Stimulated activated CD4-positive, alpha-beta T cell treated with anti-CD3 and anti-CD28 coated beads, Interleukin-2, amount 100 ng/mL, for 24 hours (primary cell): ENCODE measurements at regions not wholly inside any gene's neighbourhood (a gene's known extent, or its start where the extent isn't known, plus 50 kb on each side); places are given as distances from the start of the nearest gene placed in this dataset.
"Not testable (repeated sequence)": the region's sequence is repeated elsewhere in the genome, so short reads cannot be mapped to it uniquely, and the experiment has no call there.

ENCODE experiments used
- DNase-seq, 2 donors: peaks; one replicate each; pipeline ENCODE4 v3.0.0-alpha.2; 2020

GRCh38 chr1:189312499-189312898 is 1165.2 kb downstream of the BRINP3 start:
- DNase-seq = no peak

GRCh38 chr1:189313488-189313887 is 1164.2 kb downstream of the BRINP3 start:
- DNase-seq = no peak

GRCh38 chr1:189315035-189315901 is 1162.4 kb downstream of the BRINP3 start:
- no peak for DNase-seq

GRCh38 chr1:189323091-189323490 is 1154.6 kb downstream of the BRINP3 start:
- no peak for DNase-seq

GRCh38 chr1:189331071-189331470 is 1146.6 kb downstream of the BRINP3 start:
- DNase-seq = not testable (repeated sequence)

- no peak for DNase-seq
Observed at GRCh38 chr1:189336115-189337100, 1141.3 kb downstream of the BRINP3 start.

GRCh38 chr1:189349607-189350006 is 1128.1 kb downstream of the BRINP3 start:
- no peak for DNase-seq

- no peak for DNase-seq
Observed at GRCh38 chr1:189350983-189351616, 1126.6 kb downstream of the BRINP3 start.

GRCh38 chr1:189351960-189352359 is 1125.7 kb downstream of the BRINP3 start:
- no peak for DNase-seq

- no peak for DNase-seq
Observed at GRCh38 chr1:189356206-189356605, 1121.5 kb downstream of the BRINP3 start.

GRCh38 chr1:189357317-189357716 is 1120.3 kb downstream of the BRINP3 start:
- DNase-seq = no peak

- no peak for DNase-seq
Observed at GRCh38 chr1:189369612-189370011, 1108.1 kb downstream of the BRINP3 start.

GRCh38 chr1:189374816-189375215 is 1102.8 kb downstream of the BRINP3 start:
- no peak for DNase-seq

GRCh38 chr1:189405419-189405818 is 1072.2 kb downstream of the BRINP3 start:
- DNase-seq = no peak

GRCh38 chr1:189409774-189410173 is 1067.9 kb downstream of the BRINP3 start:
- DNase-seq = no peak

- no peak for DNase-seq
Observed at GRCh38 chr1:189424746-189425331, 1052.8 kb downstream of the BRINP3 start.

- no peak for DNase-seq
Observed at GRCh38 chr1:189429610-189430009, 1048.1 kb downstream of the BRINP3 start.

GRCh38 chr1:189431447-189431846 is 1046.2 kb downstream of the BRINP3 start:
- DNase-seq = no peak

- no peak for DNase-seq
Observed at GRCh38 chr1:189432753-189433152, 1044.9 kb downstream of the BRINP3 start.

- DNase-seq = no peak
Observed at GRCh38 chr1:189434461-189434860, 1043.2 kb downstream of the BRINP3 start.

- no peak for DNase-seq
Observed at GRCh38 chr1:189435398-189435797, 1042.3 kb downstream of the BRINP3 start.

- DNase-seq = no peak
Observed at GRCh38 chr1:189438808-189439207, 1038.9 kb downstream of the BRINP3 start.

GRCh38 chr1:189463166-189463565 is 1014.5 kb downstream of the BRINP3 start:
- no peak for DNase-seq
